NCI-H2081 (cell line): ENCODE measurements at regions not wholly inside any gene's neighbourhood (a gene's known extent, or its start where the extent isn't known, plus 50 kb on each side); places are given as distances from the start of the nearest gene placed in this dataset.
"Not testable (repeated sequence)": the region's sequence is repeated elsewhere in the genome, so short reads cannot be mapped to it uniquely, and the experiment has no call there.

ENCODE experiments used
- DNase-seq, 2 experiments: peaks; one replicate each; lab custom pipeline; 2025; lab: John Stamatoyannopoulos, UW

GRCh38 chr5:29460971-29461559 is 1732.4 kb upstream of the CDH6 start:
- DNase-seq, result no peak

DNA sequence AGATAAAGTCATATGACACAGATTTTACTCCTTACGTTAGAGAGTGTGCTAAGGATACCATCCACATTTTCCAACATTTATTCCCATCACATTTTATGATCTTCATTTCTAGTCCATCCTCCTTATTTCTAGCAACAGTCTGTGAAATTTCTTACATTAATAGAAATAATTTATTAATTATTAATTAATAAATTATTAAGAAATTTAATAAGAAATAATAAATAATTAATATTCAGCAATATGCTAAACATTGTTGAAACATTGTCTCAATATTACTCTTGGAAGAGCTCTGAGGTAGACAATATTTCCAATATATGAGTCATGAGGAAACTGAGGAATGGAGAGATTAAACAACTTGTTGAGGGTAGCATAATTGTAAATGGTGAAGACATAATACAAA is 1742.5 kb upstream of the CDH6 start:
- DNase-seq, result not testable (repeated sequence)

DNA sequence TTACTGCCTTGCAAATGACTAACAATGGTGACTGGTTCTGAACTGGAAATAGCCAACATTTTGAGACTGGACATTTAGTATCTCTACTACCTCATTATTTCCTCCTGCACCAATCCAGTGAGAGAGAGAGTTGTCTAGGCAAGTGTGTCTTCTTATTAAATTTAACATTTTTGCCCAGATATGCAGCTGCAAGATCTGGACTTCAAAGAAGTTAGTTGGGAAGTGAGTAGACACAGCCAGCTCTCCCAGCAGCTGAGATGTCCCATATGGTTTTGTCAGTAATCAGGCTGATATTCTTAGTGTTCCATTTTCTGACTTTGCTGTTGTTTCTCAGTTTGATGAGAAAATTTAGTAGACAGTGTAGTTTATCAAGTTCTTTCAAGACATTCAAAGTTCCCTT is 1778.8 kb upstream of the CDH6 start:
- DNase-seq, result no peak

DNA sequence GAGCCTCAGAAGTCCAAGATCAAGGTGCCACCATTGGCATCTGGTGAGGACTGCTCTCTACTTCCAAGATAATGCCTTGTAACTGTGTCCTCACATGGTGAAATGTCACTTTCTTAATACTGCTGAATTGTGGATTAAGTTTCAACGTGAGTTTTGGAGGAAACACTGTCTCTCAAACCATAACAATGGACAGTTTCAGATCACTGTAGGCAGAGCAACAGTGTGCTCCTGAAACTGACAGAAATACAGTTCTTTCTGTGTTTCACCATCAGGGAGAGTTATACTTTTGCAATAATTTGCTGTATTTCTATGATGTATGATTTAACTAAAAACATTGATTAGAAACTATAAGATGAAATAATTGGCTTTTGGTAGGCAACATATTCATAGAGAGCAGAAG is 1780.5 kb upstream of the CDH6 start:
- no peak for DNase-seq

DNA sequence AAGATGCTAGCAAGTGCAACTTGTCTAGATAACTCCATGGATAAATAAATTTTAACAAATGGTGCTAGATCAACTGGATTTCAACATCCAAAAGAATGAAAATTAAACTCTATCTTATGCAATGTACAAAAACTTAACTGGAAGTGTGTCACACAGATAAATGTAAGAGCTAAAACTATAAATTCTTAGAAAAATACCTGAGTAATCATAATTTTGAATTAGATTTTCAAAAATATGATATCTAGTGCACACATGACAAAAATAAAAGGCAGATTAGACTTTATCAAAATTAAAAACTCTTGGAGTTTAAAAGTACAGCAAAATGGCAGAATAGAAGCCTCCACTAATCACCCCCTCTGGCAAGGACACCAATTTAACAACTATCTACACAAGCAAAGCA is 1791.2 kb upstream of the CDH6 start:
- DNase-seq, result no peak

DNA sequence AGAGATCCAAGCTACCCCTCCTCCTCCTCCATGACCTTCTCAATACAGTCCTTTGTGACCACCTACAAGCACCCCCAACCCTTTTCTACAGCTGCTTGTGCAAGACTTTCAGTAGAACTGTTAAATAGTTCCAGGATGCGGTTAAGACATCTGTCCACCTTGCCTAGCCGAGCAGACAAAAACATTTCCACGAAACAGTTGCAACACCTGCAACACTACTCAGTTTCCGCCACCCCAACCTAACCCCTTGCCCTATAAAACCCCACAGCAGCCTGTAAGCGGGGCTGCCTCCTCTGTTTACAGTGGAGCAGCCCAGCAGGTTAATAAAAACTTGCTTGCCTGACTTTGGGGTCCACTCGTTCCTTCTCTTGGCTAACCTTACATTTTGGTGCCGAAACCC is 1803.5 kb upstream of the CDH6 start:
- no peak for DNase-seq

DNA sequence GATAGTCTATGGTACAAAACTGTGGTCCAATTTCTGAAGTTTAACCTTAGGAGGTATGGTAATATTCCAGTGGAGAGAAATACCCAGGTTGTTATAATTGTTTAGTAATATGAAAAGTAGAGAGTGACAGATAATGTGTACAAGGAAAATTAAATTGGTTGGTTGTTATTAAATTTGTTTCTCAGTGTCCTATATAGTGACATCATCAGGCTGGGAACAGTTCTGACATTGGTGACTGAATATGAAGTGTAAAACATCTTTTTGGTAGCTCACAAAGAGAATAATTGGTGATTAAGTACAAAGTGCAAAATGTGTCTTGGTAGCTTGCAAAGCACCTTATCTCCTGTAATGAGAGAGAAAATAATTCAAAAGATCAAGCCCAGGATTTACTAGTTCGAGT is 1806.1 kb upstream of the CDH6 start:
- no peak for DNase-seq

GRCh38 chr5:29382780-29383179 is 1810.7 kb upstream of the CDH6 start:
- DNase-seq, result no peak

DNA sequence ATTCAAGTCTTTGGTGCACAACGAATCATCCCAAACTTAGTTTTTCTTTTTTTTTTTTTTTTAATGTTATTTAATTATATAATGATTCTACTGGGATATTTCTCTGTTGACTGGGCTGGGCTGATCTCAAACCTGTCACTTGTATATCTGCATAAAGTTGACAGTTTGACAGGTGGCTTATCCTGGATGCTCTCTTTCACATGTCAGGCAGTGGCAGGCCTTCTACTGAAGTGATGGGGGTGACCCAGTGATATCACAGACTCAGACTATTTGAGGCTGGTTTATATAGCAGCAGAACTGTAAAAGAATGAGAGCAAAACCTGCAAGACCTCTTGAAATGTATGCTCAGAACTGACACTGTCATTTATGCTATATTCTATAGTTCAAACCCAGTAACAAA is 1813.5 kb upstream of the CDH6 start:
- DNase-seq, result no peak

GRCh38 chr5:29379619-29380018 is 1813.9 kb upstream of the CDH6 start:
- DNase-seq, result no peak

GRCh38 chr5:29378104-29378503 is 1815.4 kb upstream of the CDH6 start:
- DNase-seq, result no peak

- DNase-seq, result no peak
These were observed 1823.2 kb upstream of the CDH6 start for GRCh38 chr5:29370248-29370647.

GRCh38 chr5:29367176-29367833 is 1826.2 kb upstream of the CDH6 start:
- DNase-seq, result no peak

GRCh38 chr5:29351170-29351569 is 1842.3 kb upstream of the CDH6 start:
- DNase-seq, result no peak

DNA sequence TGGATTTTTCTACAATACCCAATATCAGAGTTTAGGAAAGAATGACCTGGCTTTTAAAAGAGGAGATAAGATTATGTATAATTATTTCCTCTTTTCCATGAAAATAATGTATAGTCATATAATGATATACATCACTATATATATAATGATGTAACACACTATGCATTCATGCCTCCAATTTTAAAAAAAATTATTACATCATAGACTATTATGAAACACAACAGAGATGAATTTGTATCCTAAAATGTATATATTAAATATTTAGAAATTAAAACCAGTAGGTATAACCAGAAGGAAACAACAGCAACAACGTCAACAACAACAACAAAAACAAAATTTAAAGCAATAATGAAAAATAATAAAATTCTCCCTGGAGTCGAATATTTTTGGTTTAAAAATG is 1856.5 kb upstream of the CDH6 start:
- no peak for DNase-seq

- DNase-seq, result no peak
These were observed 1871.9 kb upstream of the CDH6 start for GRCh38 chr5:29321591-29321990.

DNA sequence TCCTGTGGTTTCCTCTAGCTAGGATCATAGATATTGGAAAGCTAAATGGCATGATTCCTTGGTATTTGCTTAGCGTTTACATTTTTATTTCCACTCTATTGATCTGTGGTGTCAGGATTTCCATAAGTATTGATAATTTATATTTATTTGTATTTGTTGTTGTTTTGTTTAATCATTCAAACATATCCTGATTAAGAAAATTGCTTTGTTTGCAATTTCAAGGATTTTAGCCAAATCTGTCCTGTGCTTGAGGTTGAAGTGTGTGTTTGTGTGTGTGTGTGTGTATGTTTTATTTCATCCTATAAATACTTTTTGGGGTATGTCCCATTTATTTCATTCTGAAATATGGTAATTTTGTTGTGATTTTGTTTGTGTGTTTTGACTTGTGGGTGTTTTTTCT is 1884.1 kb upstream of the CDH6 start:
- no peak for DNase-seq

DNA sequence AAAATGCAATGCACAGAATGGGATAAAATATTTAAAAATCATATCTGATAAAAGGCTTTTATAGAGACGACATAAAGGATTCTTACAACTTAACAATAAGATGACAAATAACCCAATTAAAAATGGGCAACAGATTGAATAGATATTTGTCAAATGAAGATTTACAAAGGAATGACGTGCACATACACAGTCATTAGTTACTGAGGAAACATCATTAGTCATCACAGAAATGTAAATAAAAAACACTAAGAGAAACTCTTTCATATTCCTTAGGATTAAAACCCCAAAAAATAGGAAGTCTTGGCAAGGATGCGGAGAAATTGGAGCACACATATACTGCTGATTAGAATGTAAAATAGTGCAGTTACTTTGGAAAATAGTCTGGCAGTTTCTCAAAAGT is 1886.0 kb upstream of the CDH6 start:
- no peak for DNase-seq

GRCh38 chr5:29304545-29304944 is 1888.9 kb upstream of the CDH6 start:
- no peak for DNase-seq

DNA sequence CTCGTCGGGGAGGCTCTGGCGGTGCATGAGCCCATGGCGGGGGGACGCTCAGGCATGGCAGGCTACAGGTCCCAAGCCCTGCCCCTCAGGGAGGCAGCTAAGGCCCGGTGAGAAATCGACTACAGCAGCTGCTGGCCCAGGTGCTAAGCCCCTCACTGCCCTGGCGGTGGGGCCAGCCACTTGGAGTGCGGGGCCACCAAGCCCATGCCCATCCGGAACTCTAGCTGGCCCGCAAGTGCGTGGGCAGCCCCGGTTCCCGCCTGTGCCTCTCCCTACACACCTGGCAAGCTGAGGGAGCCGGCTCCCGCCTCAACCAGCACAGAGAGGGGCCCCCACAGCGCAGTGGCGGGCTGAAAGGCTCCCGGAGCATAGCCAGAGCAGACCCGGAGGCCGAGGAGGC is 1896.9 kb upstream of the CDH6 start:
- DNase-seq, result no peak

DNA sequence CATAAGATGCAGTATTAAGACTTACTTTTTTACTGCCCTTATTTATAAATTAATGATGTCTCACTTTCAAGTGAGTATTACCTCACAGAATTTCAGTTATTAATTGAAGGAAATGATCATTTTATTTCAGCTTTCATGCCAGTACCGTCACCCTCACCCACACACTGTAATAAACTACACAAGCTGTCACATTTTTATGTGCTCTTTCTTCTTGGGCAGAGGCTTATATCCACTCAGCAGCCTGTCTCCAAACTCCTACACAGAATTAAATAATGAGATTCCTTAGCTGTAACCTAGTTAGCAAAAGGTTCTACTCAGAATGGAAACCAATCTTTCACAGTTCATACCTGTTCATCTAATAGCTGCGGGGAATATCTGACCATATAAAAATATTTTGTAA is 1915.8 kb upstream of the CDH6 start:
- DNase-seq, result no peak

- no peak for DNase-seq
These were observed 1917.1 kb upstream of the CDH6 start for GRCh38 chr5:29276371-29276770.

GRCh38 chr5:29263915-29264351 is 1929.6 kb upstream of the CDH6 start:
- DNase-seq, result no peak
